GM19239 (cell line): ENCODE measurements at regions not wholly inside any gene's neighbourhood (a gene's known extent, or its start where the extent isn't known, plus 50 kb on each side); places are given as distances from the start of the nearest gene placed in this dataset.

Experiments used
- DNase-seq: peaks from one replicate; pipeline ENCODE4 v3.0.0; 2011; ENCODE audit warnings: low spot score; ENCODE audit not compliant: insufficient read length
- FAIRE-seq: peaks from 2 replicates; lab custom pipeline; 2011; peaks lifted over from hg19 to GRCh38; lab: Jason Lieb, UNC

- no peak for FAIRE-seq
- no peak for DNase-seq
Observed at GRCh38 chr18:28588884-28589549, 412.1 kb upstream of the CDH2 start.

DNA sequence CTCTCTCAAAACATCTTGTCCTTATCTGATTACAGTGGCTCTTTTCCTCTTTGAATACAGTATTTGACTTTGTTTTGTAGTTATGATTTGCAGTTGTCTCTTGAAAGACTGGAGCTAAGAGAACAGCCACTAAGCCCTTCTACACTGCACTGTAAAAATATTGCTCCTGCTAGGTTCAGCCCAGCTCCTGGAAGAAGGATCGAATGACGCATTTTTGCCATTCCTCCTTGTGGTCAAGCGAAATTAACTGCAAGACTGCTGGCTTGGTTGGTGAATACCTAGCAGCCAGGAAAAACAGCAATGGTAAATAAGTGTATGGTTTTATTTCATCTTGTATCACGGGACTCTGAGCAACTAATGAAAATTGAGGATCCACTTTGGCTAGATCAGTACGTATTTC is 407.8 kb upstream of the CDH2 start:
- FAIRE-seq = no peak
- DNase-seq = no peak

DNA sequence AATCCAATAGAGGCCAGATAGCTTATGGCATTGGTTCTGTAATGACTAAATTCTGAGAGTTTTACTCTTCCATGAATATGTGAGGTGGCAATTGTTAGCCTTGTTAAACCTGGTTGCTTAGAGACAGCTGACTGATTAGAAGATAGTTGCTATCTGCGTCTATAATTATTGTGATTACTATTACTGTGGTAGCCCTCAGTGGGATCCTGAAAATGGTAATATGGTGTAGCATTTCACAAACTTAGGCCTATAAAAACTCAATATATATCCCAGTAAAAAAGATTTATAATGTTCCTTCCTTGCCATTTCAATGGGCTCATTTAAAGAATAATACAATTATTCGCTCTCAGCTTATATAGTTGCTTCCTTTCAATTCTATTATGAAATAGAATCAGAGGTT is 405.8 kb upstream of the CDH2 start:
- FAIRE-seq = no peak

DNA sequence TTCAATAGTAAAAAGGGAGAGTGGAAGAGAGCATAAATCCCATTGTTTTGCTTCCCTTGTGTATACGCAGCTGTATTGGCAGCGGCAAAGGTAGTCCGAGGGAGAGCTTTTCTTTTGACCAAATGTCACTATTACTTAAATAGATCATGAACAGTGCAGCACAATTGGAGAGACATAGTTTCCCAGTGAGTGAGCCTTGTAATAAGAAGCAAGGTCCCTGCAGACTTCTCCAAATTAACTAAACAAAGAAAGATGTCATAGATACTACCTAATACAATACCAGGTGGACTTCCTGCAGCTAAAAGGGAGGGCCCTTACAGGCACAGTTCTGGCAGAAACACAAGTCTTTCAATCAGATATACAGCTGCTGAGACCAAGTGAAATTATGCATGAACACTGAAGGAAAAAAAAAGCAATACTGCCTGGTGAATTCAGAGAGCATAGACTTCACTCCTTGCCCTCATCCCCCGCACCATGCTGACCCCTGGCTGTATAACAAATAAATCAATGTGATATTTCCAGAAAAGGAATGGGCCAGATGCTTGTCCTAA is 404.7 kb upstream of the CDH2 start:
- no peak for FAIRE-seq
- no peak for DNase-seq

More for the DNA sequence above, 405.8 kb upstream of the CDH2 start:
- DNase-seq = no peak

DNA sequence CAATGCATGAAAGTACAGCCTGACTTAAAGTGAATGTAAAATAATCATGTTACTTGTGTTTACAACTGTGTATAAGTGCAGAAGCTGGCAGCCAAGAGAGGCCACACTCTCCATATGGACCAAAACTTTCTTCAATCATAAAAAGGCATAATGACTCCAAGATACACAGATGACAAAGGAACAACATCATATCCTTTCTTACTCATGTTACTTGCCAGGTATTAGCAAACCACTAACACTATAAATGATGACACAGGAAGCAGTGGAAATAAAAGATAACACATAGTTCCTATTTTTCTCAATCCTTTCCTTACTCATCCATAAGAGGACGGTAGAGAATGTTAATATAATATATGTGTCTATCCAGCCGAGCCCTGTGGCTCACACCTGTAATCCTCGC is 400.0 kb upstream of the CDH2 start:
- DNase-seq (no peak), FAIRE-seq (no peak)

GRCh38 chr18:28575123-28575522 is 398.2 kb upstream of the CDH2 start:
- no peak for DNase-seq

DNA sequence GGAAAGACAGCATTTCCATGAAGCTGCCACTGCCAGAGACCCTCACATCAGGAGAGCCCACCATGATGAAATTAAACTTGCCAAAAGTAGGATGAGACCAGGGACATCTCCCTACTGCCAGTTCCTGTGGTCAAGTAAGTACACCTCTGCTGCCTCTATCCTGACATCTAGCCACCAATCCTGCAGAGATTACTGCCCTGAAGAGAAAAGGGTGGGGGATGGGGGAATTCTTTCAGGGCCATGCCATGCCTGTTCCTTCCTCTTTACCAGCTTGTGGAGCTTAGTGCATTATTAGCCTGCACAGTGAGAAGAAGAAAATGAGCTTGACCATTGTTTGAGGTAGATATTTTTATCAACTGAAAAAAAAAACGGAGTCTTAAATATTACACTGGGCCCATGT is 397.2 kb upstream of the CDH2 start:
- FAIRE-seq (no peak), DNase-seq (no peak)

More at GRCh38 chr18:28575123-28575522, 398.2 kb upstream of the CDH2 start:
- FAIRE-seq = no peak

DNA sequence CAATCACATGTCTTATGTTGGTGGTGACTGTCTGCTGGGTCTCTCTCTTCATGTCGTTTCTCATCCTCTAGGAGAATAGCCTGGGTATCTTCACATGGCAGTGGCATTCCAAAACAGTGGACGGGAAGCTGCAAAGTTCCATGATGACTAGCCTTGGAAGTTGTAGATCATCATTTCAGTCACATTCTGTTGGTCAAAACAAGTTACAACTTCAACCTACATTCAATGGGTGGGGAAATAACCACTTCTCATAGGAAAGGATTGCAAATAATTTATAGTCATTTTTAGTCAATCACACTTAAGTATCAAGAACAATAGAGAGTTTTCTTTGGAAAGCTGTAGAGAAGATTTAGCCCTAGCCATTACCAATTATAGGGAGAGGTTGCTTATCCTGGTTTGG is 395.0 kb upstream of the CDH2 start:
- no peak for DNase-seq
- FAIRE-seq = no peak

DNA sequence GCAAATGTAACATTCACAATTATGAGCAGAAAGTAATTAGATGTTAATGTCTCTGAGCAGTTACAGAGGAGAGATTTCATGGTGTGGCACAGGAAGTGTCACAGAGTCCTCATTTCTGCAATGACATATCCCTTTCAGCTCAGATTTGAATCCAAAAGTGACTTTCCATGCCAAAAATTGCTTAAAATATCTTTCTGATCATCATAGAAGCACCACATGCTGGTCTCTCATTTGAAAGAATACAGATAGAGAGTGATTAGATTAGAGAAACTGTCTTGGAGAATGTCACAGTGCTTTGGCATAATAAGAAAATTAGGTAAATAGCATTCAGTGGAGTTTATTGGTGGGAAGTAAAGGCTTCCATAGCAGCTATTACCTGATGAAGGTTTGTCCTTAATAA is 383.4 kb upstream of the CDH2 start:
- FAIRE-seq (no peak), DNase-seq (no peak)

DNA sequence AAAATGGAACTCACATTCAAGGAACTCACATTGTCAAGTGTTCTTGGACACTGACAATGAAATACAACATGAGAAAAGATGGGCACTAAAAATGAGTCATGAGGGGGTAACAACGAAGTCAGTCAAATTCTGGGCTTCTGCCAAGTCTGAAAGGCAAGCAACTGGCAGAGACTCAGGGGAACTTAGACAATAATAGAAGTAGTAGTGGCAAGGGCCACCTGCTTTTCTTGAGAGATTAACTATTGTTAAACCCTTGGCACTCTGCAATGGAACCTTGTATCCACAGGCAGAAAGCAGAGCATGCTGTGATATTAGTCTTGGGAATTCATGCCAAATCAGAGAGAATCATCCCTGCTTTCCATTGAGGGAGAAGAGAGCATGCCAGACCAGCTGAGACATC is 382.6 kb upstream of the CDH2 start:
- no peak for DNase-seq

DNA sequence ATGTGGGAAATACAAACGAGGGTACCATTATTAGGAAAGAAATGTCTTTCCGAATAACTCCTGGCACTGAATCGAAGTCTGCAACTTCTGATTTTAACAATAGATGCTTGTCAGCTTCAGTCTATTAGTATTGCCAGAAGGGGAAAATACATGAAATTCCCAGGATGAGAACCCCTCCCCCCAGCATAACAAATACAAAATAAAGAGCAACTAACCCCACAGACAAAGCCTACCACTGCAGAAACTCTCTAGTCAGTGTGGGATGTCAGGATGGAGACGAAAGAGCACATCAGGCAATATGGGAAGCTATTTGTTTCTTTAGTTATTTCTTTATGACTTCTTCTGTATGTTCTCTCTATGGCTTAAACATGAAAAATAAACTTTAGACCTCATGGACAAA is 365.0 kb upstream of the CDH2 start:
- no peak for FAIRE-seq
- no peak for DNase-seq

More for the DNA sequence above, 382.6 kb upstream of the CDH2 start:
- FAIRE-seq = no peak

GRCh38 chr18:28541276-28541930 is 364.5 kb upstream of the CDH2 start:
- FAIRE-seq (no peak), DNase-seq (no peak)

GRCh38 chr18:28529644-28530043 is 352.7 kb upstream of the CDH2 start:
- DNase-seq (no peak), FAIRE-seq (no peak)

GRCh38 chr18:28526196-28526595 is 349.3 kb upstream of the CDH2 start:
- DNase-seq (no peak), FAIRE-seq (no peak)

DNA sequence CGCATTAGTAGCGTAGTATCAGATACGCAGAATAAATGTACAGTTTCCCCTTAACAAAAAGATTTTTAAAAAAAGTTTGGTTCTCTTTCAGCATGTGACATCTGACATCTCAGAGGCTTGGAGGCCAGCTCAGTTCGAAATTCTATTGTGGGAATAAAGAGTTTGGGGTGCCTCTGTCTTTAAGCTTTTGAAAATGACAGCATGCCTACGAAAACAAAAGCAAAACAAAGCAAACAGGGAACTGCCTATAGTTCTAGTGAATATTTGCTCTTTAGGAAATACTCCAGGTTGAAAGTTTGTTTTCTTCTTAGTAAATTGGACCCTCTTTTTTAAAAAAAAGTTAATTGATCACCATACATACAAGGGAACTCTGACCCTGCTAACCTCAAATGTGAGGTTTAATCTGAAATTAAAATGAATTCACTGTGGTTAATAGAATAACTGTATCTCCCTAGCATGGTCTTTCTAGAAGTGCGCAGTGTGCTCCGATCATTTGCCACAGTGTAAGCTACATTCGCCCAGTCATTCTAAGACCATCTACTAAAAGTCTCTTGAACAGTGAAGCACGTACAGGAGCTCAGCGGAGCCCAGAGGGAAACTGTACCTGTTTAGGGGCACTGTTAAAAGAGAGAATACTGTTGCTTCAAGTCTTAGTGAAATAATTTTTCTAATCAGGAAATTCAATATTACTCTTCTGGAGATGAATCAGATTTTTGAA is 347.0 kb upstream of the CDH2 start:
- FAIRE-seq (no peak), DNase-seq (no peak)

DNA sequence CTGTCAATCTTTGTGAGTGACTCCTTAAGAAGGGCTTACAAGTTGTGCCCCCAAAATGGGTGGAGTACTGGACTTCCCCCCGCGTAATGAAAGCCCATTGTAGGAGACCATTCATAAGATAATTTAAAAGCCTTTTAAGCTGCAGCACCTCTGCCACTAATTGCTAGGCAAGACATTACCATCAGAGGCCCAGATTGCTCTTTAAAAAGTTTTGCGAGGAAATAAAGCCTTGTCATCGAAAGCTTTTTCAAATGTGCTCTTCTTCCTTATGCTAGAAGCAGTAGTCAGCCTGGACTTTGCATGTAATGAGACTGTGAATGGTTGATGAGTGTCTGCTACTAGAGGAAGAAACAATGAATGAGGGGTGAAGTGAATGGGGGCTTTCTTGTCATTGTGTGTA is 345.3 kb upstream of the CDH2 start:
- DNase-seq = no peak
- no peak for FAIRE-seq

DNA sequence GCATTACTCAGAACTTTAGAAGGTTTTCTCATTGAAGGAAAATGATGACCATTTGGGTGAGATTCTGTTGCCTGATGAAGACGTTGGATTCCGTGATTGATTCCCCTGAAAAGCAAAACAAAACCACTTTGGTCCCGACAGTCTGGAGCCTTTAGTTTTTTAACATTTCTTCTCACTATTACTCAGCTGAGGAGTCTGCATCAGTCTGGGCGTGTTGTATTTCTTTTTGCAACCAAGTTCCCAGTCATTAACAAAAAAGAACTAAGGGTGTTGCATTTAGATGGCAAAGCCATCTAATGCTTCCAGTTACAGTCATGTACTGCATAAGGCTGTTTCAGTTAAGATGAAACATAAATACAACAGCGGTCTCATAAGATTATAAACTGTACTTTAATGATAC is 343.1 kb upstream of the CDH2 start:
- DNase-seq (no peak), FAIRE-seq (no peak)

DNA sequence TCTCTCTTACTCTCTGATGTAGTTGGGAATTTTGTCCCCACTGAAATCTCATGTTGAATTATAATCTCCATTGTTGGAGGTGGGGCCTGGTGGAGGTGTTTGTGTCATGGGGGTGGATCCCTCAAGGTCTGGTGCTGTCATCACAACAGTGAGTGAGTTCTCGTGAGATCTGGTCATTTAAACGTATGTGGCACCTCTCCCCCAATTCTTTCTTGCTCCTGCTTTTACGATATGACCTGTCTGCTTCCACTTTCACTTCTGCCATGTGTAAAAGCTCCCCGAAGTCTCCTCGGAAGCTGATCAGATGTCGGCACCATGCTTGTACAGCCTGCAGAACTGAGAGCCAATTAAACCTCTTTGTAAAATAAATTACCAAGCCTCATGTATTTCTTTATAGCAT is 337.8 kb upstream of the CDH2 start:
- DNase-seq = no peak
- FAIRE-seq = no peak

- FAIRE-seq (no peak), DNase-seq (no peak)
Observed at GRCh38 chr18:28512357-28512756, 335.4 kb upstream of the CDH2 start.

- DNase-seq = no peak
- no peak for FAIRE-seq
Observed at GRCh38 chr18:28511413-28511821, 334.5 kb upstream of the CDH2 start.

DNA sequence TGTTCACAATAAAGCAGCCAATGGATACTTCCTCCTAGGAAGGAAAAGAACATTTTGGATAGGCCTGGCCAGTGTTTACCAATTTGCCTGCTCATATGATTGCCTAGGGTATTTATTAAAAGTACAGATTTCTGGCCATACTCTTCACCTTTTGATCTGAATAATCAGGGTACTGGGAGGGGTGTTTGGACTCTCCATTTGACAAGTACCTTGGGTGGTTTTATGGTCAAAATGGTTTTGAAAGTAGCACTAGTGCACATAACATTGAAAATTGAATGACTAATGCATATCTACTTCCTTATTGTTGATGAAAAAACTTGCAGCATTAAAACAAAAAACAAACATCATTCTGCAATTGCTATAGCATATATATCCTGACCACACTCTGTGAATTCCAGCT is 333.3 kb upstream of the CDH2 start:
- no peak for DNase-seq
- FAIRE-seq = no peak
